ENCODE measurements at regions not wholly inside any gene's neighbourhood (a gene's known extent, or its start where the extent isn't known, plus 50 kb on each side); places are given as distances from the start of the nearest gene placed in this dataset.

DNA sequence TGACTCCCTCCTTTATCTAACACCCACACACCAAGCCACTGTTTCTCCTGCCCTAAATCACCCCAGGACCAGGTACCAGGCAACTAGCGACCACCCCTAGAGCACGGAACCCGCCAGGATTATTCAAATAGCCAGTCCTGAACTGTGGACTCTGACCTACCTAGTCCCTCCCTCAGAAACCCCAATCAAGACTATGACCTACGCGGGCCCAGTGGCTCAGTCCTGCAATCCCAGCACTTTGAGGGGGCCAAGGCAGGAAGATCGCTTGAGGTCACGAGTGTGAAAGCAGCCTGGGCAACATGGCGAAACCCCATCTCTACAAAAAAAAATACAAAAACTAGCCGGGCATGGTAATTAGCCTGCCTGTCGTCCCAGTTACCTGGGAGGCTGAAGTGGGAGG lies 232.8 kb upstream of the FOXK1 start:
- TF ChIP-seq, protein P1, sequence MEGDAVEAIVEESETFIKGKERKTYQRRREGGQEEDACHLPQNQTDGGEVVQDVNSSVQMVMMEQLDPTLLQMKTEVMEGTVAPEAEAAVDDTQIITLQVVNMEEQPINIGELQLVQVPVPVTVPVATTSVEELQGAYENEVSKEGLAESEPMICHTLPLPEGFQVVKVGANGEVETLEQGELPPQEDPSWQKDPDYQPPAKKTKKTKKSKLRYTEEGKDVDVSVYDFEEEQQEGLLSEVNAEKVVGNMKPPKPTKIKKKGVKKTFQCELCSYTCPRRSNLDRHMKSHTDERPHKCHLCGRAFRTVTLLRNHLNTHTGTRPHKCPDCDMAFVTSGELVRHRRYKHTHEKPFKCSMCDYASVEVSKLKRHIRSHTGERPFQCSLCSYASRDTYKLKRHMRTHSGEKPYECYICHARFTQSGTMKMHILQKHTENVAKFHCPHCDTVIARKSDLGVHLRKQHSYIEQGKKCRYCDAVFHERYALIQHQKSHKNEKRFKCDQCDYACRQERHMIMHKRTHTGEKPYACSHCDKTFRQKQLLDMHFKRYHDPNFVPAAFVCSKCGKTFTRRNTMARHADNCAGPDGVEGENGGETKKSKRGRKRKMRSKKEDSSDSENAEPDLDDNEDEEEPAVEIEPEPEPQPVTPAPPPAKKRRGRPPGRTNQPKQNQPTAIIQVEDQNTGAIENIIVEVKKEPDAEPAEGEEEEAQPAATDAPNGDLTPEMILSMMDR (conservative IDR thresholded peaks at IDR 0.05; ENCODE audit: low read depth, low read length), result no peak
- DNase-seq (ENCODE audit: low read depth), result no peak
- H3K4me3 ChIP-seq (ENCODE audit: low read length), result no peak overlapping the region

DNA sequence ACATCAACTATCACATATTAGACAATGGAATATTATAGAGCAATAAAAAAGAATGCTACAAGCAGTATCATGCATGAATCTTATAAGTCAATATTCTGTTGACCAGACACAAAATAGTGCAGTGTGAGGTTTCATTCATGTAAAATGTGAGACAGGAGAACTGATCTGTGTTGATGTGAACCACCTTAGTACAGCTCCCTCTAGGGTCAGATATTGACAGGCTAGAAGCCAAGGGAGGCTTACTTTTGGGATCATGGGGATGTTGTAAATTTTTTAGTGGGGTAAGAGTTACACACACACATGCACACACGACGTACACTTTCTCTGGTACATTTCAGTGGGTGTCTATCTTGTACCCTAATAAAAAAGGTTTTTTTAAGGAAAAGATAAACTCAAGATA lies 231.6 kb upstream of the FOXK1 start:
- H3K4me3 ChIP-seq (ENCODE audit: low read length), result no peak overlapping the region
- DNase-seq (ENCODE audit: low read depth), result no peak
- TF ChIP-seq, protein P1 (conservative IDR thresholded peaks at IDR 0.05; ENCODE audit: low read depth, low read length), result no peak

DNA sequence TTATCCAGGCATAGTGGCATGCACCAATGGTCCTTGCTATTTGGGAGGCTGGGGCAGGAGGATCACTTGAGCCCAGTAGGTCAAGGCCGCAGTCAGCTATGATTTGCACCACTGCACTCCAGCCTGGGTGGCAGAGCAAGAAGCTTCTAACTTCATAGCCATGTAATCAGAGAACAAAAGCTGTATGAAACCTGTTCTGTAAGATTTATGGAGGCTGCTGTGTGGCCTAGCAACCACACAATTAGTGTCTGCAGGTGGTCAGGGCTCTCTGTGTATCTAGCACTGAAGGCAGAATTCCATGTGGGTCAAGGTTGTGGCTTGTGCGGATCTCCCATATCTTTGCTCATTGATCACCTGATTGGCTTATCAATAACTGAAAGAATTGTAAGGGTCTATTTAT lies 221.5 kb upstream of the FOXK1 start:
- no peak for DNase-seq (ENCODE audit: low read depth)
- no peak overlapping the region for H3K4me3 ChIP-seq (ENCODE audit: low read length)
- TF ChIP-seq, protein P1 (conservative IDR thresholded peaks at IDR 0.05; ENCODE audit: low read depth, low read length), result no peak

DNA sequence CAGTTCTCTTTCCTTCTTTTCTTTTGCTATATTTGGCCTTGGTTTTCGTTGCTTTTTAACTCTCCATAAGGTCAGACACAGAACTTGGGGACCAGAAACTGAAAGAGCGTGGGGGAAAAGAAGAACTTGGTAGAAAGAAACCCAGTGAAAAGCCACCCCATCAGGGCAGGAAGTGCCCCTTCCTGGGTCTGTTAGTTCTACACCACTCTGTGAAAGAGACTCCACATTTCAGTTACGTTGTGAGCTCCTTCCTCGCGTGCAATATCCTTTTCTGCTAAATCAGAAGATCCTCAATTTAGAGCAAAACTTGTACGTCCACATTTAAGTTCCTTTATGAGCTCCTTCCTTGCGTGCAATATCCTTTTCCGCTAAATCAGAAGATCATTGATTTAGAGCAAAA lies 220.6 kb upstream of the FOXK1 start:
- TF ChIP-seq, protein P1 (conservative IDR thresholded peaks at IDR 0.05; ENCODE audit: low read depth, low read length), result no peak
- no peak for DNase-seq (ENCODE audit: low read depth)
- no peak overlapping the region for H3K4me3 ChIP-seq (ENCODE audit: low read length)

DNA sequence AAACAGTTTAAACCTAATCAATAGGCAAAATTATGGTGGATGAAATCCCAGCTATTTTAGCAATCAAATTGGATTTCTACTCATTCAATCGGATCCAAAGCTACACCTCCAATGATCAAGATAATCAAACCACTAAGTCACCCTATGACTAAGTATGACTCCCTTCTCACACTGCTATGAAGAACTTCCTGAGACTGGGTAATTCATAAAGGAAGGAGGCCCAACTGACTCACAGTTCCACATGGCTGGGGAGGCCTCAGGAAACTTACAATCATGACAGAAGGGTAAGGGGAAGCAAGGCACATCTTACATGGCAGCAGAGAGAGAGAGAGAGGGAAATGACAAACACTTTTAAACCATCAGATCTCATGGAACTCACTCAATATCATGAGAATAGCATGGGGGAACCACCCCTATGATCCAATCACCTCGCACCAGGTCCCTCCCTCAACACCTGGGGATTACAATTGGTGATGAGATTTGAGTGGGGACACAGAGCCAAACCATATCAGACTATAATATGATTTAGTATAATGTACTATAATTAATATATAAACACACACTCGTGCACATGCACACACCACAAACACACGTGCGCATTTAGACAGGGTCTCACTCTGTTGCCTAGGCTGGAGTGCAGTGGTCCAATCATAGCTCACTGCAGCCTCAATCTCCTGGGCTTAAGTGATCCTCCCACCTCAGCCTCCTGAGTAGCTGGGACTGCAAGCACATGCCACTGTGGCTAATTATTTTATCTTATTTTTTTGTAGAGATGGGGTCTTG lies 213.6 kb upstream of the FOXK1 start:
- no peak for DNase-seq (ENCODE audit: low read depth)
- TF ChIP-seq, protein P1 (conservative IDR thresholded peaks at IDR 0.05; ENCODE audit: low read depth, low read length), result no peak
- H3K4me3 ChIP-seq (ENCODE audit: low read length), result no peak overlapping the region

DNA sequence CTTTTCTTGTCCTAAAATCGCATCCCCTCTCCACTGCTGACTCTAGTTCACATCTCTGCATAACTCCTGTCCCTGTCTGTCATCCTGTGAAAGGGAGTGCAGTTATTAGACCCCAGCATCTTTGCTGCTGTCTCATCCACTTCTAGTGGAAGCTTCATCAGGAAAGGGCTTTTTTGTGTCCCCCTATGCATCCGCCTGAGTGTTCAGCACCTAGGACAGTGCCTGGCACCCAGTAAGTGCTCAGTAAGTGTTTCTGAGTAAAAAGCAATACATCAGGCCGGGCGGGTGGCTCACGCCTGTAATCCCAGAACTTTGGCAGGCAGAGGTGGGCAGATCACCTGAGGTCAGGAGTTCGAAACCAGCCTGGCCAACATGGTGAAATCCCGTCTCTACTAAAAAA lies 211.8 kb upstream of the FOXK1 start:
- TF ChIP-seq, protein P1 (conservative IDR thresholded peaks at IDR 0.05; ENCODE audit: low read depth, low read length), result no peak
- no peak for DNase-seq (ENCODE audit: low read depth)
- no peak overlapping the region for H3K4me3 ChIP-seq (ENCODE audit: low read length)

DNA sequence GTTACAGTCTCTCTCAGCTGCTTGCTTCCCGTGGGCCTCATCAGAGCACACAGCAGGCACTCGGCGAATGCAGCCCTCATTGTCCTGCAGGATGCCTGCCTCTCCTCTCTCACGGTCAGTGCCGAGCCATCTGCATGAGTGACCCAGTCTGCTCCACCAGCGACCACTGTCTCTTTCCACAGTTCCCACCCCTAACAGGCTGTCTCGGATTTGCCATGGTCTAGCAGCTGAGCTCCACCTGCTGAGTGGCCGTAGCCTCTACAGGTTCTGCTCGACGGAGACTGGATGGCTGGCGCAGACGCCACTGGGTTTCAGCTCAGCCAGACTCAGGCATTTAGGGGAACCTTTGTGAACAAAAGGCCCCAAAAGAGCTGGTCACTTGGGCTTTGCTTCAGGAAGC lies 209.4 kb upstream of the FOXK1 start:
- TF ChIP-seq, protein P1 (conservative IDR thresholded peaks at IDR 0.05; ENCODE audit: low read depth, low read length), result no peak
- no peak overlapping the region for H3K4me3 ChIP-seq (ENCODE audit: low read length)

More for the DNA sequence above, 209.4 kb upstream of the FOXK1 start:
- no peak for DNase-seq (ENCODE audit: low read depth)

Data from retinal pigment epithelial cell (primary cell).